ENCODE measurements at regions not wholly inside any gene's neighbourhood (a gene's known extent, or its start where the extent isn't known, plus 50 kb on each side); places are given as distances from the start of the nearest gene placed in this dataset.

DNA sequence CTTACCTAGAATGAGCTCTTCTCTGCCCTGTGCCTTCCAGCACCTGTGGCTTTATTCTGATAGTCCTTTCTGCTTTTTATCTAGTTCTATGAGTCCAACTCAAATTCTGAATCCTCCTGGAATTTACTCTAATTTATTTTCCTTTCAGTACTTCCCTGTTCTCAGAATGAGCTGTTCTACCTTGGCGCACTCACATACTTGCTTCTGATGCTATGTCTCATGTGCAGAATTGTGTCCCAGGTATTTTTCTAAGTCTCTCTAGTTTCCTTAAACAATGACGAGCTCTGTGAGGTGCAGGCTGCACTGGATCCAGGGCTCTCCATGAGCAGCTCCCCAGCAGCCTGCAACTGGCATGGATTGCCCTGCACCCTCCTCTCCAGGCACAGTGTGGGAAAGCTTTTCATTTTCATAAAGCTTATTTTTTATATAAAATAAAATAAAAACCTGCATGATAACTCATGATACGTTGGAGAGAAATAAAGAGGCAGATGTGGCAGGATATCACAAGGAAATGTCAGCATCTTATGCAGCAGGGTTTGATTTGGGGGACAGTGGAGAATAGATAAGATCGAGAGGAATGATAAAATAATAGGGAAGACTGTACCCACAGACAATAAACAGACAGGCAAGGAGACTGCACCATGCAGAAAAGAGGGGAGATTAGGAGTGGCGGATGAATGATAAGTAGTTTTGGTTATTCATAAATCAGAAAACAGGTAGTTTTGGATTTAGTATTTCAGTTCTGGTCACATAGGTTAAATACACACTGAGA, 258.2 kb upstream of the POM121L12 start:
- Histone ChIP-seq H3K27me3 (ENCODE audit: low read depth, low read length) (no peaks in the 10 kb centered on the region), H3K27ac (ENCODE audit: low read length) (no peak overlapping the region), H3K4me3 (ENCODE audit: low read depth in 1 of 2, low read length in 2 of 2) (no peak overlapping the region), H3K9me3 (ENCODE audit: control insufficient read depth in 1 of 2, low read length in 2 of 2) (peaks cover 0 to 5% of the 10 kb centered on the region in 2 donors), H3K36me3 (ENCODE audit: control insufficient read depth in 1 of 2, insufficient read depth in 2 of 2, low read length in 2 of 2) (no peaks in the 10 kb centered on the region), H3K4me1 (ENCODE audit: control insufficient read depth in 1 of 2, insufficient read depth in 2 of 2, low read length in 2 of 2) (no peaks in the 10 kb centered on the region)

DNA sequence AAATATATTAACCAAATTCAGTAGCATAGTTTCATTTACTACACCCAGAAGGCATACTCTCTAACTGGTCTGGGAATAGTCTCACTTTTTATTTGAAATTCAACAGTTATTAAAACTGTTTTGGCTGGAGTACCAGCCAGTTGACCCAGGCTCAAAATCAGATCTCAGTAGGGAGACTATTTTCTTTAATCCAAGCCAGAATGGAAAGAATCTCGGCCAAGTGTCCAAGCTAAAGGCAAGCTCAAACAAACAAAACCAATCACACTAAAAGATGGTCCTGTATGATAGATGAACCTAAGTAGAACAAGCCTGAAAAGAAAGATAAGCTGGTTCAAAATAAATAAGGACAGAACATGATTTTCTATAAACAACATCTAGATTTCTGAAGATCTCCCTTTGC, 259.6 kb upstream of the POM121L12 start:
- Histone ChIP-seq H3K4me3 (ENCODE audit: low read depth in 1 of 2, low read length in 2 of 2) (no peak overlapping the region), H3K27me3 (ENCODE audit: low read depth, low read length) (no peaks in the 10 kb centered on the region), H3K27ac (ENCODE audit: low read length) (no peak overlapping the region), H3K36me3 (ENCODE audit: control insufficient read depth in 1 of 2, insufficient read depth in 2 of 2, low read length in 2 of 2) (no peaks in the 10 kb centered on the region), H3K9me3 (ENCODE audit: control insufficient read depth in 1 of 2, low read length in 2 of 2) (peaks cover 0 to 5% of the 10 kb centered on the region in 2 donors), H3K4me1 (ENCODE audit: control insufficient read depth in 1 of 2, insufficient read depth in 2 of 2, low read length in 2 of 2) (no peaks in the 10 kb centered on the region)

DNA sequence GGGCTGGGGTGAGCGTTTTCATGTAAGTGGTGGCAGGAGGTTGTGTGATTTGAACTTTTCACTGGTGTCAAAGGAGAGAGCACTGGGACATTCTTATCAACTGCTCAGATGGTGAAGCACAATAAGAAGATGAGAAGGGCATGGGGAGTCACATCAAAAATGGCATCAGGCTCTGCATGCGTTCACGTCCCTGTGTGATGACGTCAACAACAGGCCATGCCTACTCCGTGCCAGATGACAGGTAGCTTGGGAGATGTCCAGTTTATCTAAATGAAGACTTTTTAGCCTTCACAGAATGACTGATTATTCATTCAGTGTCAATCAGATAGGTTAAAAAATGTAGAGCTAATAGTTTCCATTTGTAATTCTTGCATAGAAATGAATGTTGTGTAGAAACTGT, 264.3 kb upstream of the POM121L12 start:
- H3K27ac ChIP-seq (ENCODE audit: low read length), result no peak overlapping the region
- H3K9me3 ChIP-seq (ENCODE audit: control insufficient read depth in 1 of 2, low read length in 2 of 2), result no peaks in the 10 kb centered on the region
- no peaks in the 10 kb centered on the region for H3K36me3 ChIP-seq (ENCODE audit: control insufficient read depth in 1 of 2, insufficient read depth in 2 of 2, low read length in 2 of 2)
- no peaks in the 10 kb centered on the region for H3K4me1 ChIP-seq (ENCODE audit: control insufficient read depth in 1 of 2, insufficient read depth in 2 of 2, low read length in 2 of 2)
- H3K27me3 ChIP-seq (ENCODE audit: low read depth, low read length), result no peaks in the 10 kb centered on the region
- H3K4me3 ChIP-seq (ENCODE audit: low read depth in 1 of 2, low read length in 2 of 2), result no peak overlapping the region

GRCh38 chr7:52764492-52765169, 270.8 kb upstream of the POM121L12 start:
- H3K4me3 ChIP-seq (ENCODE audit: low read depth in 1 of 2, low read length in 2 of 2), result no peak overlapping the region
- H3K4me1 ChIP-seq (ENCODE audit: control insufficient read depth in 1 of 2, insufficient read depth in 2 of 2, low read length in 2 of 2), result no peaks in the 10 kb centered on the region
- no peak overlapping the region for H3K27ac ChIP-seq (ENCODE audit: low read length)
- H3K36me3 ChIP-seq (ENCODE audit: control insufficient read depth in 1 of 2, insufficient read depth in 2 of 2, low read length in 2 of 2), result no peaks in the 10 kb centered on the region
- no peaks in the 10 kb centered on the region for H3K27me3 ChIP-seq (ENCODE audit: low read depth, low read length)
- H3K9me3 ChIP-seq (ENCODE audit: control insufficient read depth in 1 of 2, low read length in 2 of 2), result no peaks in the 10 kb centered on the region

DNA sequence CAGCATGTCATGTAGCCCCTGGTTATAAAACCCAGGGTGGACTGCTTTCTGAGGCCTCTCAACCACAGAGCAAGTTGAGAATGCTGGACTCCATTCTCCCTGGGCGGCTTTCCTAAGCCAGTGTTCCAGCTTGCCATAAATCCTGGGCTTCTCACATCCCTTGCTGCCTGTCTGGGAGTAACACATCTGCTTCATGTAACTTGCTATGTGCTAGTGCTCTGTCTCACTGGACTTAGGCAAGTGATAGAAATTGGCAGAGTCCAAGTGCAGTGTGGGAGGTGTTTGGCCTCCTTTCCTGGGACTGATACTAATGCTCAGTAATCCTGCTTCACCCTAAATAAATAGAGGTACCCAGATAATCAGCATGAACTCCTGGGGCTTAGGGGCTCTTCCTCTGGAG, 277.1 kb upstream of the POM121L12 start:
- Histone ChIP-seq H3K36me3 (ENCODE audit: control insufficient read depth in 1 of 2, insufficient read depth in 2 of 2, low read length in 2 of 2) (no peaks in the 10 kb centered on the region), H3K27me3 (ENCODE audit: low read depth, low read length) (no peaks in the 10 kb centered on the region), H3K9me3 (ENCODE audit: control insufficient read depth in 1 of 2, low read length in 2 of 2) (no peaks in the 10 kb centered on the region), H3K4me1 (ENCODE audit: control insufficient read depth in 1 of 2, insufficient read depth in 2 of 2, low read length in 2 of 2) (no peaks in the 10 kb centered on the region), H3K4me3 (ENCODE audit: low read depth in 1 of 2, low read length in 2 of 2) (no peak overlapping the region), H3K27ac (ENCODE audit: low read length) (no peak overlapping the region)

DNA sequence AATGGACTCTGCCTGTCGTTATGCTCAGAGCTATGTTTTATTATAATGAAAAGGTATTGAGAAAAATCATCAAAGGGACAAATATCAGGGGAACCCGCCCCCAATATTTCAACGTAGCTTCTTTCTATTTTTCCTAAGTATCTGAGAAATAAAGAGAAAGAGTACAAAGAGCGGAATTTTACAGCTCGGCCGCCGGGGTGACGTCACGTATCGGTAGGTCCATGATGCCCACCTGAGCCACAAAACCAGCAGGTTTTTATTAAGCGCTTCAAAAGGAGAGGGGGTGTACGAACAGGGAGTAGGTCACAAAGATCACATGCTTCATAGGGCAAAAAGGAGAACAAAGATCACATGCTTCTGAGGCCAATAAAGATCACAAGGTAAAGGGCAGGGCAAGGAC, 281.6 kb upstream of the POM121L12 start:
- H3K27me3 ChIP-seq (ENCODE audit: low read depth, low read length), result no peaks in the 10 kb centered on the region
- H3K4me1 ChIP-seq (ENCODE audit: control insufficient read depth in 1 of 2, insufficient read depth in 2 of 2, low read length in 2 of 2), result no peaks in the 10 kb centered on the region
- H3K4me3 ChIP-seq (ENCODE audit: low read depth in 1 of 2, low read length in 2 of 2), result no peak overlapping the region
- H3K36me3 ChIP-seq (ENCODE audit: control insufficient read depth in 1 of 2, insufficient read depth in 2 of 2, low read length in 2 of 2), result no peaks in the 10 kb centered on the region
- H3K27ac ChIP-seq (ENCODE audit: low read length), result no peak overlapping the region
- no peaks in the 10 kb centered on the region for H3K9me3 ChIP-seq (ENCODE audit: control insufficient read depth in 1 of 2, low read length in 2 of 2)

DNA sequence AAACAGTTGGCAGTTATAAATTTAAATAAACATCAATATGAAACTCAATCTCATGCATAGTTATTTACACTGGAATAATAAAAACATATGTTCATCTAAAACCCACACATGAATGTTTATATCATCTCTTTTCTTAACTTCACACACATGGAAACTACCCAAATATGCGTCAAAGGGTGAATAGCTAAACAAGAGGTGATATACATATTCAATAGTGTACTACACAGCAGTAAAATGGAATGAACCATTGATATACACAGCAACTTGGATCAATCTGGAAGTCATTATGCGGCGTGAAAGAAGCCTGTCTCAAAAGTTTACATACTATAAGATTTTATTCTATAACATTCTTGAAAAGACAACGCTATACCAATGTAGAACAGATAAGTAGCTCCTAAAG, 282.5 kb upstream of the POM121L12 start:
- H3K36me3 ChIP-seq (ENCODE audit: control insufficient read depth in 1 of 2, insufficient read depth in 2 of 2, low read length in 2 of 2), result no peaks in the 10 kb centered on the region
- H3K27ac ChIP-seq (ENCODE audit: low read length), result no peak overlapping the region
- H3K27me3 ChIP-seq (ENCODE audit: low read depth, low read length), result no peaks in the 10 kb centered on the region
- H3K4me3 ChIP-seq (ENCODE audit: low read depth in 1 of 2, low read length in 2 of 2), result no peak overlapping the region
- no peaks in the 10 kb centered on the region for H3K9me3 ChIP-seq (ENCODE audit: control insufficient read depth in 1 of 2, low read length in 2 of 2)
- H3K4me1 ChIP-seq (ENCODE audit: control insufficient read depth in 1 of 2, insufficient read depth in 2 of 2, low read length in 2 of 2), result no peaks in the 10 kb centered on the region

DNA sequence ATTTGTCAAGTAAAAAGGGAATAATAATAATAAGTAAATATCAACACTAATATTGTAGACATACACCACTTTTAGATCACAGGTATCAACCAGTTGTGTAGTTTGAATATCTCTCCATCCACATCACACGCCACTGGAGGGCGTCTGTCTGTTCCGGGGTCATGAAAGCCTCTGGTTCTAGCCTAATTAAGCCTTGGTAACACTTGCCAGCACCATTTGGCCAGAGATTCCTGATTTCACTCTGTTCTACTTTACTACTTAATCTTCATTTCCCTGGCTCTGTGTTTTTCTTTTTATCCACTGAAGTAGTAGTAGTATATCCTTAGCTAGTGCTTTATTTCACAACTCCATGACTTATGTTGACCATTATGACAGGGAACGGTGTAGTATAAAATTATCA, 285.6 kb upstream of the POM121L12 start:
- Histone ChIP-seq H3K27me3 (ENCODE audit: low read depth, low read length) (no peaks in the 10 kb centered on the region), H3K27ac (ENCODE audit: low read length) (no peak overlapping the region), H3K9me3 (ENCODE audit: control insufficient read depth in 1 of 2, low read length in 2 of 2) (no peaks in the 10 kb centered on the region), H3K4me3 (ENCODE audit: low read depth in 1 of 2, low read length in 2 of 2) (no peak overlapping the region), H3K36me3 (ENCODE audit: control insufficient read depth in 1 of 2, insufficient read depth in 2 of 2, low read length in 2 of 2) (no peaks in the 10 kb centered on the region), H3K4me1 (ENCODE audit: control insufficient read depth in 1 of 2, insufficient read depth in 2 of 2, low read length in 2 of 2) (no peaks in the 10 kb centered on the region)

GRCh38 chr7:52747817-52748216, 287.6 kb upstream of the POM121L12 start:
- no peak overlapping the region for H3K4me3 ChIP-seq (ENCODE audit: low read depth in 1 of 2, low read length in 2 of 2)

DNA sequence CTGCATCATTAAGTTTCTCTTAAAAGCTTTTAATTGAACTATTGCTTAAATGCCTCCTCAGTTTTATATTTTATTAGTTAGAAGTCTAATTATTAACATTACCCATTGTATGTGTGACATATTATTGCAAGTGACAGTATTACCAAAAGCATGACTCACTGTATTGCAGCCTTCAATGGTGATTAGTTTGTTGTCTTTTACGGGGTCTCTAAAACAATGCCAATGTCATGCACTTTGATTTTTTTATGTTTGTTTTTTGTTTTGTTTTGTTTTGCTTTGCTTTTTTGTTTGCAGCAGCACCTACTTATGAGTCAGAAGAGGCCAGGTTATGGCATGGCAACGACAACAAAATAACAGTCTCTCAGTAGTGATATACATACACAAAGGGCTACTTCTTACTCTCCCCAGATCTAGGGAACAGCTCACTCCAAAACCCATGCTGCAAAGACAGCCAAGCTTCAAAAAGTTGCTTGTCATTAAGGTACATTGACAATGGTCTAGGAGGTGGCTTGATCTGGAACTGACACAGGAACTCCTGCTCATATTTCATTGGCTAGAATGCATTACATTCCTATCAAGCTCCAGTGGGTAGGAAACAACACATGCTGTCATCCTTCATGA, 293.7 kb upstream of the POM121L12 start:
- Histone ChIP-seq H3K36me3 (ENCODE audit: control insufficient read depth in 1 of 2, insufficient read depth in 2 of 2, low read length in 2 of 2) (no peaks in the 10 kb centered on the region), H3K9me3 (ENCODE audit: control insufficient read depth in 1 of 2, low read length in 2 of 2) (peaks cover 0 to 4% of the 10 kb centered on the region in 2 donors), H3K27me3 (ENCODE audit: low read depth, low read length) (no peaks in the 10 kb centered on the region), H3K27ac (ENCODE audit: low read length) (no peak overlapping the region), H3K4me1 (ENCODE audit: control insufficient read depth in 1 of 2, insufficient read depth in 2 of 2, low read length in 2 of 2) (no peaks in the 10 kb centered on the region), H3K4me3 (ENCODE audit: low read depth in 1 of 2, low read length in 2 of 2) (no peak overlapping the region)

More at GRCh38 chr7:52747817-52748216, 287.6 kb upstream of the POM121L12 start:
- Histone ChIP-seq H3K4me1 (ENCODE audit: control insufficient read depth in 1 of 2, insufficient read depth in 2 of 2, low read length in 2 of 2) (no peaks in the 10 kb centered on the region), H3K9me3 (ENCODE audit: control insufficient read depth in 1 of 2, low read length in 2 of 2) (no peaks in the 10 kb centered on the region), H3K36me3 (ENCODE audit: control insufficient read depth in 1 of 2, insufficient read depth in 2 of 2, low read length in 2 of 2) (no peaks in the 10 kb centered on the region), H3K27me3 (ENCODE audit: low read depth, low read length) (no peaks in the 10 kb centered on the region), H3K27ac (ENCODE audit: low read length) (no peak overlapping the region)

DNA sequence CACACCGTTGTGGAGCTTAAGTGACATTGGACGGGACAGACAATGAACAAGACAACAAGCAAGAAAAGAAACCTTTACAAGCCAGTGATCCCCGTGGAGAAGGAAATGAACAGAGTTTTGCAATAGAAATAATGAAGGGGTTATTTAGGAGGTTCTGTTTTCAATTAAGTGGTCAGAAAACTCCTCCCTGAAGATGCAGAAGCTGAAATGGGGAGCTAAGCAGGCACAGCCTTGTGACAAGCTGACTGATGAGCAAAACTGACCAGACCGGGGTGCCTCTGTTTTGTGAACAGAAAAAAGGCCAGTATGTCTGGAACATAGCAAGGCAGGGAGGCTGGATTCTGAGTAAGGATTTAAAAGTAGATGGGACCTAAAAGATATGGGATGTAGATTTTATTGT, 299.8 kb upstream of the POM121L12 start:
- Histone ChIP-seq H3K27ac (ENCODE audit: low read length) (no peak overlapping the region), H3K36me3 (ENCODE audit: control insufficient read depth in 1 of 2, insufficient read depth in 2 of 2, low read length in 2 of 2) (no peaks in the 10 kb centered on the region), H3K4me3 (ENCODE audit: low read depth in 1 of 2, low read length in 2 of 2) (no peak overlapping the region), H3K27me3 (ENCODE audit: low read depth, low read length) (no peaks in the 10 kb centered on the region), H3K4me1 (ENCODE audit: control insufficient read depth in 1 of 2, insufficient read depth in 2 of 2, low read length in 2 of 2) (no peaks in the 10 kb centered on the region), H3K9me3 (ENCODE audit: control insufficient read depth in 1 of 2, low read length in 2 of 2) (peaks cover 0 to 4% of the 10 kb centered on the region in 2 donors)

All from muscle layer of duodenum (tissue), 2 donors.